ENCODE measurements at regions not wholly inside any gene's neighbourhood (a gene's known extent, or its start where the extent isn't known, plus 50 kb on each side); places are given as distances from the start of the nearest gene placed in this dataset.

- TF ChIP-seq ZBTB2 (CRISPR knock-in tag; IDR thresholded peaks at IDR 0.05; ENCODE audit: low read depth) (no peak), CHD4 (IDR thresholded peaks at IDR 0.05; ENCODE audit: borderline replicate concordance, low read length) (no peak), PRDM15 (CRISPR knock-in tag; IDR thresholded peaks at IDR 0.05) (no peak), AHDC1 (CRISPR knock-in tag; IDR thresholded peaks at IDR 0.05; ENCODE audit: borderline replicate concordance) (no peak), CCAR2 (optimal IDR thresholded peaks at IDR 0.05; ENCODE audit: low read depth, low read length) (no peak), JDP2 (CRISPR knock-in tag; IDR thresholded peaks at IDR 0.05; ENCODE audit: borderline replicate concordance) (no peak), ZNF329 (CRISPR knock-in tag; IDR thresholded peaks at IDR 0.05; ENCODE audit: low read depth) (no peak), MIER2 (CRISPR knock-in tag; IDR thresholded peaks at IDR 0.05) (no peak), ZNF337 (CRISPR knock-in tag; IDR thresholded peaks at IDR 0.05; ENCODE audit: borderline replicate concordance, low read depth) (no peak), GTF3A (CRISPR knock-in tag; conservative IDR thresholded peaks at IDR 0.05) (no peak), GRHL1 (CRISPR knock-in tag; conservative IDR thresholded peaks at IDR 0.05) (no peak), TBL1XR1 (IDR thresholded peaks at IDR 0.05; ENCODE audit: borderline replicate concordance, low read length, partially characterized antibody) (no peak), ZFYVE20 (CRISPR knock-in tag; IDR thresholded peaks at IDR 0.05; ENCODE audit: borderline replicate concordance, low read depth) (no peak), HNRNPK (IDR thresholded peaks at IDR 0.05; ENCODE audit: low read depth, low read length, poor library complexity, severe bottlenecking) (no peak), ZNF253 (CRISPR knock-in tag; IDR thresholded peaks at IDR 0.05; ENCODE audit: borderline replicate concordance) (no peak)
These were observed 60.8 kb upstream of the MAP3K4 start (continued) for GRCh38 chr6:160930547-160931377.

All from HepG2 (cell line).